GM18867 (cell line): ENCODE measurements at regions not wholly inside any gene's neighbourhood (a gene's known extent, or its start where the extent isn't known, plus 50 kb on each side); places are given as distances from the start of the nearest gene placed in this dataset.
A peak's percentile ranks its signal among the peaks of the same experiment; 100 is the strongest.

Source experiments
- ATAC-seq: cut with Tn5 transposase; IDR thresholded peaks from one replicate; pipeline ENCODE4 v1.9.1; 2021; ENCODE audit warnings: mild to moderate bottlenecking, moderate library complexity; ENCODE audit not compliant: unreplicated experiment

- no peak for ATAC-seq
These were observed 205.8 kb upstream of the LYPLAL1 start for GRCh38 chr1:218967836-218968235.

GRCh38 chr1:218969006-218969405, 204.7 kb upstream of the LYPLAL1 start:
- no peak for ATAC-seq

GRCh38 chr1:218970397-218970990, 203.2 kb upstream of the LYPLAL1 start:
- no peak for ATAC-seq

GRCh38 chr1:218971156-218971555, 202.5 kb upstream of the LYPLAL1 start:
- no peak for ATAC-seq

- no peak for ATAC-seq
These were observed 192.8 kb upstream of the LYPLAL1 start for GRCh38 chr1:218980881-218981280.

- ATAC-seq: no peak
These were observed 191.2 kb upstream of the LYPLAL1 start for GRCh38 chr1:218982482-218982881.

GRCh38 chr1:218983433-218983832, 190.2 kb upstream of the LYPLAL1 start:
- ATAC-seq: no peak

GRCh38 chr1:218983848-218984247, 189.8 kb upstream of the LYPLAL1 start:
- peak; percentile 46 for ATAC-seq

- no peak for ATAC-seq
These were observed 188.2 kb upstream of the LYPLAL1 start for GRCh38 chr1:218985424-218985984.

GRCh38 chr1:218986816-218987215, 186.9 kb upstream of the LYPLAL1 start:
- no peak for ATAC-seq

GRCh38 chr1:218990019-218990418, 183.7 kb upstream of the LYPLAL1 start:
- ATAC-seq: no peak

- no peak for ATAC-seq
These were observed 182.6 kb upstream of the LYPLAL1 start for GRCh38 chr1:218991089-218991488.

- ATAC-seq: no peak
These were observed 179.1 kb upstream of the LYPLAL1 start for GRCh38 chr1:218994615-218995014.

GRCh38 chr1:218995091-218995665, 178.5 kb upstream of the LYPLAL1 start:
- no peak for ATAC-seq

- ATAC-seq: no peak
These were observed 177.3 kb upstream of the LYPLAL1 start for GRCh38 chr1:218996362-218996761.

GRCh38 chr1:219000005-219000404, 173.7 kb upstream of the LYPLAL1 start:
- no peak for ATAC-seq

GRCh38 chr1:219000631-219001030, 173.0 kb upstream of the LYPLAL1 start:
- no peak for ATAC-seq

- no peak for ATAC-seq
These were observed 163.0 kb upstream of the LYPLAL1 start for GRCh38 chr1:219010720-219011119.

- no peak for ATAC-seq
These were observed 153.3 kb upstream of the LYPLAL1 start for GRCh38 chr1:219020386-219020785.

- ATAC-seq: no peak
These were observed 152.8 kb upstream of the LYPLAL1 start for GRCh38 chr1:219020846-219021245.

GRCh38 chr1:219027146-219027673, 146.5 kb upstream of the LYPLAL1 start:
- ATAC-seq: no peak

- ATAC-seq: no peak
These were observed 141.9 kb upstream of the LYPLAL1 start for GRCh38 chr1:219031809-219032208.
